ENCODE measurements at regions not wholly inside any gene's neighbourhood (a gene's known extent, or its start where the extent isn't known, plus 50 kb on each side); places are given as distances from the start of the nearest gene placed in this dataset.

DNA sequence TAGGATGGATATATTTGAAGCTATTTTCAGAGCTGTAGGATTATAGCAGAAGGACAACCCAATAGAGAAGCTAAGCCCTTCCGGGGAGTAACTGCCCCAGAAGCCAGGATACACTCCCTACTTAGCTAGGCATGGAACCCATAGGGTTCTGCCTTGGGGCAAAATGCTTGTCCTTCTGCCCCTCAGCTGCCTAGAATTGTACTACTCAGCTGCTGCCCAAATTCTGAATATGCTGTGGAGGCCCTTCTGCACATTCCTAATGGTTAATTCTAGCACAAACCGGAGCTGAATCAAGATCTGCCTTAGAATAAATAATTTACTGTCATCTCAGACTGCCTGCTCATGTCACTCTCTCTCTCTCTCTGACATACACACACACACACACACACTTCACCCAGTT is 297.7 kb upstream of the VCX3A start:
- no peak for TF ChIP-seq EZH2 (IDR thresholded peaks at IDR 0.05; ENCODE audit: insufficient read depth, poor library complexity, severe bottlenecking)
- no peak for TF ChIP-seq EZH2phosphoT487 (IDR thresholded peaks at IDR 0.05; ENCODE audit: insufficient read depth, low read depth)
